Gastroesophageal sphincter (tissue), 4 donors: ENCODE measurements at regions not wholly inside any gene's neighbourhood (a gene's known extent, or its start where the extent isn't known, plus 50 kb on each side); places are given as distances from the start of the nearest gene placed in this dataset.

Experiments used
- ATAC-seq: fragments of 150-250 bp; one replicate; pipeline ENCODE4 v1.9.1; 2016; ENCODE audit warnings: mild to moderate bottlenecking, moderate library complexity
- H3K27ac ChIP-seq, 4 donors: fragments of 200-600 bp; sonication (generic) in 3 of 4; 1 replicate in 3 of 4; 2 replicates in 1 of 4; pipeline ENCODE4 v1.5.1; 2016 to 2019
- H3K27me3 ChIP-seq: fragments of 200-600 bp; sonication (generic); one replicate; pipeline ENCODE4 v1.5.1; 2019
- H3K36me3 ChIP-seq, 2 donors: fragments of 200-600 bp; sonication (generic); one replicate each; pipeline ENCODE4 v1.5.1; 2019; ENCODE audit warnings: control low read depth in 1 of 2
- H3K4me1 ChIP-seq, 3 donors: fragments of 200-600 bp; sonication (generic); 1 replicate in 2 of 3; 2 replicates in 1 of 3; pipeline ENCODE4 v1.5.1; 2016 to 2019; ENCODE audit warnings: control low read depth in 2 of 3
- H3K4me3 ChIP-seq, 2 donors: fragments of 200-600 bp; sonication (generic); one replicate each; pipeline ENCODE4 v1.5.1; 2019; ENCODE audit warnings: mild to moderate bottlenecking in 1 of 2, moderate library complexity in 1 of 2
- H3K9me3 ChIP-seq, 3 donors: fragments of 200-600 bp; sonication (generic); one replicate each; pipeline ENCODE4 v1.5.1; 2017 to 2019; ENCODE audit warnings: control low read depth in 2 of 3
- EP300 ChIP-seq: sonication (generic); formaldehyde crosslinking; IDR thresholded peaks from one replicate; pipeline ENCODE4 v1.6.1; 2017; ENCODE audit warnings: antibody characterized with exemption, mild to moderate bottlenecking
- POLR2A ChIP-seq, 2 donors: fragments of 450-650 bp; IDR thresholded peaks; one replicate each; pipeline ENCODE4 v1.6.1; 2017; ENCODE audit warnings: antibody characterized with exemption in 2 of 2, mild to moderate bottlenecking in 2 of 2, moderate library complexity in 1 of 2
- POLR2AphosphoS5 ChIP-seq: sonication (generic); formaldehyde crosslinking; IDR thresholded peaks from one replicate; pipeline ENCODE4 v1.6.1; 2017; ENCODE audit warnings: antibody characterized with exemption
- WGBS, 2 donors: methylation state at CpG; one replicate each; pipeline ENCODE4 v1.1.5; 2018; ENCODE audit warnings: low coverage in 1 of 2; 5-methylcytosine and 5-hydroxymethylcytosine counted together
- TF ChIP-seq, protein P1 (sequence below), 4 experiments: fragments of 200-600 bp in 2 of 4; fragments of 450-650 bp in 2 of 4; sonication (generic) in 1 of 4; IDR thresholded peaks; one replicate each; pipeline ENCODE4 v1.5.1; 2017 to 2019; ENCODE audit warnings: antibody characterized with exemption in 4 of 4, mild to moderate bottlenecking in 2 of 4, moderate library complexity in 2 of 4

DNA sequence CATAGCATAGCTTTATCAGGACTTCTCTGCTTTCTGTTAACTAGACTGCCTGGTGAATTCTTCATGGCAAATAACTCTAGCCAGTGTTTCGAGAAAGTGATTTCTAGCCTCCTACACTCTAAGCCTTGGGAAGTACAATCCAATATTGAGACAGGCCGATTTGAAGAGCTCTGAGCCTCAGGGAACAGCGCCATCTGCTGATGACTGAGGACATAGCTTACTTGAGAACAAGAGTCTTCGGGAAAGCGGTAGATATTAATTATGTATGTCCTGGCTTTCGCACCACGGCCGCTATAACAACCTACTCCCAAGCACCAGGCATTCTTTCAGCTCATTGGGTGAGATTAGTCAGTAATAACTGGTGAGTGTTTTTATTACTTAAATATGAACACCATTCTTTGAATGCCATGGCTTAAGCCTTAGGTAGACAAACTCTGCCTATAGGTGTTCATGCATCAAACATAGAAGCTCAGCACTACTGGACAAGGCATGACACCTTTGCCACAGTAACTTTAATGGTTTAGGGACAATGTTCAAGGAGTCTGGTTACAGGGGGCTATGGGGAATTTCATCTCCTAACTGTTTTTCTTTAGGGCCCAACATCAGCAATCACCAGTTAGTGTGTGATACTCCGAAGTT, 518.6 kb downstream of the BMP2 start:
- Histone ChIP-seq H3K27ac (no peak overlapping the region), H3K9me3 (no peaks in the 10 kb centered on the region), H3K4me1 (no peaks in the 10 kb centered on the region), H3K27me3 (no peaks in the 10 kb centered on the region), H3K36me3 (no peaks in the 10 kb centered on the region), H3K4me3 (no peak overlapping the region)
- no peak for TF ChIP-seq EP300
- TF ChIP-seq, protein P1, sequence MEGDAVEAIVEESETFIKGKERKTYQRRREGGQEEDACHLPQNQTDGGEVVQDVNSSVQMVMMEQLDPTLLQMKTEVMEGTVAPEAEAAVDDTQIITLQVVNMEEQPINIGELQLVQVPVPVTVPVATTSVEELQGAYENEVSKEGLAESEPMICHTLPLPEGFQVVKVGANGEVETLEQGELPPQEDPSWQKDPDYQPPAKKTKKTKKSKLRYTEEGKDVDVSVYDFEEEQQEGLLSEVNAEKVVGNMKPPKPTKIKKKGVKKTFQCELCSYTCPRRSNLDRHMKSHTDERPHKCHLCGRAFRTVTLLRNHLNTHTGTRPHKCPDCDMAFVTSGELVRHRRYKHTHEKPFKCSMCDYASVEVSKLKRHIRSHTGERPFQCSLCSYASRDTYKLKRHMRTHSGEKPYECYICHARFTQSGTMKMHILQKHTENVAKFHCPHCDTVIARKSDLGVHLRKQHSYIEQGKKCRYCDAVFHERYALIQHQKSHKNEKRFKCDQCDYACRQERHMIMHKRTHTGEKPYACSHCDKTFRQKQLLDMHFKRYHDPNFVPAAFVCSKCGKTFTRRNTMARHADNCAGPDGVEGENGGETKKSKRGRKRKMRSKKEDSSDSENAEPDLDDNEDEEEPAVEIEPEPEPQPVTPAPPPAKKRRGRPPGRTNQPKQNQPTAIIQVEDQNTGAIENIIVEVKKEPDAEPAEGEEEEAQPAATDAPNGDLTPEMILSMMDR (IDR thresholded peaks at IDR 0.05): peak; percentile 65 to 79 (median 66)
- ATAC-seq: peak; percentile 55
- WGBS, 2 donors: 15 to 39% methylated on average over 6 to 9 of the region's 9 CpGs

DNA sequence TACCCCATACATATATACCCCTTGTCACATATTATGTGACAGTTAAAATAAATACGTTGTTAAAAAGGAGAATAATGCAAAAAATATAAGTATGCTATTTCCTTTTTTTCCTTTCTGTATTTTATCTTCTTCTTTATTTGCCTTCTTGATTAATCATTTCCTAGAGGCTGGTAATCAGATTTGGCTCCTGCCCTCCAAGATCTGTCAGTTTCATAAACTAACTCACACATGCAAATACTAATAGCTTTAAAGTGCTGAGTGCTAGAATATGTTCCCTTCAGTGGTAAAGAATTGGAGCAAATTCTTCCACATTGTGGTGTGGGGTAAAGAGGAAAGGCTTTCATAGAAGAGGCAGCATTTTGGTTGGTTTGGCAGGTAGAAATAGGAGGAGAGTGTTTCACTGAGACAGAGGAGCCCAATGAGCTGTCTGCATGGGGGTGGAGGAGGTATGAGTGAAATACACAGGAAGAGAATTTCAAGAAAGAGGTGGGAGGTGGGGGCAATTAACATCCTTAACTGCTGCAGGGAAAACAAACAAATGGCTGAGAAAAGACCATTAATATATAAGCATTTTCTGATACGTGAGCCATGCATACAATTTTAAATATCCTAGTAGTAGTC, 523.9 kb downstream of the BMP2 start:
- WGBS, 2 donors: 27 to 71% methylated on average over 2 of the region's 2 CpGs
- ATAC-seq: no peak
- Histone ChIP-seq H3K4me3 (no peak overlapping the region), H3K27ac (no peak overlapping the region), H3K4me1 (no peaks in the 10 kb centered on the region), H3K27me3 (no peaks in the 10 kb centered on the region), H3K36me3 (no peaks in the 10 kb centered on the region), H3K9me3 (no peaks in the 10 kb centered on the region)
- TF ChIP-seq POLR2AphosphoS5 (no peak), EP300 (no peak), POLR2A (IDR thresholded peaks at IDR 0.05) (no peak)
- TF ChIP-seq, protein P1 (IDR thresholded peaks at IDR 0.05): no peak

DNA sequence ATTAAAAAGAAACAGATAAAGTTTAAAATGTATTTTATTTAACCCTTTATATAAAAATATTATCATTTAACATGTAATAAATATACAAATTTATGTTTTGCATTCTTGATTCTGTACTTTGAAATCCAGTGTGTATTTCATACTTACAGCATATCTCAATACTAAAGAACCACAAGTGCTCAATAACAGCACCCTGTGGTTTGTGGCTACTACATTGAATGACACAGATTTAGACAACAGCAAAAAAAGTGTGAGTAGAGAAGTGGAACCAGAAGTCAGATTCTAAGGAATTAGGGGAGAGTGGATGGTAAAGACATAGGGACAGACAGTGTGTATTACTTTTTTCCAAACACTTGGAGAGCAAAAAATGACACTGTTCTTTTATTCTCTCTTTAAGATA, 524.5 kb downstream of the BMP2 start:
- H3K4me3 ChIP-seq: no peak overlapping the region
- no peak for ATAC-seq
- H3K27ac ChIP-seq: no peak overlapping the region
- H3K9me3 ChIP-seq: no peaks in the 10 kb centered on the region
- no peaks in the 10 kb centered on the region for H3K4me1 ChIP-seq
- no peaks in the 10 kb centered on the region for H3K27me3 ChIP-seq
- no peaks in the 10 kb centered on the region for H3K36me3 ChIP-seq
- TF ChIP-seq, protein P1 (IDR thresholded peaks at IDR 0.05): no peak
- no peak for TF ChIP-seq EP300
- TF ChIP-seq POLR2AphosphoS5: no peak

DNA sequence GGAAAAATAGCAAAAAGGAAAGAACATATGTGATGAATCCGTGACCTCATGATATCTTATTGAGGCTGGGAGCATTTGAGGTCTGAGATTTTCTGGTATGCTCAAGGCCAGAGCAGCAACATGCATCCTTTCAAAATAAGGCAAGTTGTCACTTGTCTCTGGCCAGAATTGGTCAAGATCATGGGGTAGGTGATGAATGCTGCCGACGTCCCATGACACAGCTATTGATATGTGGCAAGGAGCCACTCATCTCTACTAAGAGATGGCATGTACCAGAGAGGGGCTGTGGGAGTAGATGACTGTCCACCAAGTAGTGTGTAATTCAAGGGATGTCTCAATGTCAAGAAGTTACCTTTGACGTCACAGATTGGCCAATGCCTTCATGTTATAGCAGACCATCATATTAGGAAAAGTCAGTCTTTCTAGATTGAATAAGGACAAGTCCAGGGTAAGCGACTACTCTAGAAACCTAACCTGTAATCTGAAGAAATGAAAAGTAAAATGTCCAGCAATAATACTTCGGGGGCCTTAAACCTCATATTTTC, 527.4 kb downstream of the BMP2 start:
- Histone ChIP-seq H3K4me3 (no peak overlapping the region), H3K9me3 (no peaks in the 10 kb centered on the region), H3K27me3 (no peaks in the 10 kb centered on the region), H3K4me1 (no peaks in the 10 kb centered on the region), H3K27ac (no peak overlapping the region), H3K36me3 (no peaks in the 10 kb centered on the region)
- ATAC-seq: no peak
- TF ChIP-seq EP300 (no peak), POLR2AphosphoS5 (no peak), POLR2A (IDR thresholded peaks at IDR 0.05) (no peak)
- TF ChIP-seq, protein P1 (IDR thresholded peaks at IDR 0.05): no peak
- 87 to 91% methylated on average over 6 of the region's 6 CpGs for WGBS, 2 donors

DNA sequence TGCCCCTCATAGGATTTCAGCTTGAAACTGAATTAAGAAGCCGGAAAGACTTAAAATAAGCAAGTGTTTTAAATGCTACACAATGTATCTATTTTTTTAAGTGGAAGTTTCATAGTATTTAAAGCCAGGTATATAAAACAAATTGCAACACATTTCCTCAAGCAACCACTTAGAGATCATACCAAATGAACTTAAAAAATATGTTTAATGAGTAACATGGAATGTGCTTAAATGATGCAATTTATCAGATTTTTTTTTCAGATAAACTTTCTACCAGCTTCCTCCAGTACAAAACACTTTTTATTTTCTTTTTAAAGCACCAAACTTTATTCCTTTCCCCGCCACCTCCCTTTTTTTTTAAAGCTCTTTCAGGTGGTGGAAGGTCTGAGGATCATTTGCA, 534.3 kb downstream of the BMP2 start:
- no peak overlapping the region for H3K4me3 ChIP-seq
- no peaks in the 10 kb centered on the region for H3K36me3 ChIP-seq
- WGBS, 2 donors: 79 to 88% methylated on average over 2 of the region's 2 CpGs
- ATAC-seq: no peak
- no peaks in the 10 kb centered on the region for H3K9me3 ChIP-seq
- no peaks in the 10 kb centered on the region for H3K27me3 ChIP-seq
- no peak overlapping the region for H3K27ac ChIP-seq
- TF ChIP-seq POLR2AphosphoS5: no peak
- TF ChIP-seq EP300: no peak
- no peak for TF ChIP-seq POLR2A (IDR thresholded peaks at IDR 0.05)
- TF ChIP-seq, protein P1 (IDR thresholded peaks at IDR 0.05): no peak
- H3K4me1 ChIP-seq: no peaks in the 10 kb centered on the region
